NCI-H82 (cell line): ENCODE measurements at regions not wholly inside any gene's neighbourhood (a gene's known extent, or its start where the extent isn't known, plus 50 kb on each side); places are given as distances from the start of the nearest gene placed in this dataset.

ENCODE experiments used
- DNase-seq: peaks from one replicate; lab custom pipeline; 2025; lab: John Stamatoyannopoulos, UW

- no peak for DNase-seq
Observed at GRCh38 chr7:18200855-18201254, 173.2 kb upstream of the PRPS1L1 start.

GRCh38 chr7:18201350-18201749 lies 173.7 kb upstream of the PRPS1L1 start:
- DNase-seq, result no peak

GRCh38 chr7:18202315-18203045 lies 174.8 kb upstream of the PRPS1L1 start:
- no peak for DNase-seq

DNA sequence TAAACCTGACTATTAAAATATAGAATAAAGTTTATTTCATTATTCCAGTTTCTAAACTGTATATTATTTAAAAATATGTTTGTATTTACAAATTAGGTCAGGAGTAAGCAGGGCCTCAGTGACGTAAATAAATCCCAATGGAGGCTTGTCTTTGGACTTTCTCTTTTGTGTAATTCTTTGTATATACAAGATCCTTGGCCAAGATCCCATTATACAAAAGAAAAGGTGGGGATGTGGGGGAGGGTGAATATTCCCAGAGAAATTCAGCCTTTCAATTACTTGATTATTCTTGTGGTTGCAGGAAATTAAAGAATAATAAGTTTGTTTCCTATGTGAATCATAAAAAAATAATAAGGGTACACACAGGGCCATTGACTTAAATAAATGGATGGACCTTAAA lies 178.7 kb upstream of the PRPS1L1 start:
- no peak for DNase-seq

GRCh38 chr7:18208921-18209320 lies 181.3 kb upstream of the PRPS1L1 start:
- no peak for DNase-seq

GRCh38 chr7:18210377-18210776 lies 182.7 kb upstream of the PRPS1L1 start:
- no peak for DNase-seq

GRCh38 chr7:18210788-18211187 lies 183.1 kb upstream of the PRPS1L1 start:
- DNase-seq, result no peak

GRCh38 chr7:18212308-18212707 lies 184.7 kb upstream of the PRPS1L1 start:
- no peak for DNase-seq

DNA sequence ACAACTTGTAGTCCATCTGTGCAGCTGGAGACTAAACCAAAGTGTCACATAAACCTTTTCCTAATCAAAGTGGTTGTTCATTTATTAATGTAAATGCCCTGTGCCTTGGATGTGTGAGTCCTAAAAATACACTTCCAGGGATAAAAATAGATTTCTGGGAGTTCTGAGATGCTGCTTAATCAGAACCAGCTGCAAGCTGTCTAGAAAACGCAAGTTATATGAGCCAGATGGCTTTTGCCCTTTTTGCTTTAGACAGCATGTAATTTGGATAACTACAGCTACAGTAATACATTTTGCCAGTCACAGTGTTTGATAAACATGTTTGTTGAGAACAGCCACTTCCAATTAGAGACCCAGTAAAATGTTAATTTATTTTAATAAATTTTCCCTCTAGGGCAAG lies 185.1 kb upstream of the PRPS1L1 start:
- DNase-seq, result no peak

DNA sequence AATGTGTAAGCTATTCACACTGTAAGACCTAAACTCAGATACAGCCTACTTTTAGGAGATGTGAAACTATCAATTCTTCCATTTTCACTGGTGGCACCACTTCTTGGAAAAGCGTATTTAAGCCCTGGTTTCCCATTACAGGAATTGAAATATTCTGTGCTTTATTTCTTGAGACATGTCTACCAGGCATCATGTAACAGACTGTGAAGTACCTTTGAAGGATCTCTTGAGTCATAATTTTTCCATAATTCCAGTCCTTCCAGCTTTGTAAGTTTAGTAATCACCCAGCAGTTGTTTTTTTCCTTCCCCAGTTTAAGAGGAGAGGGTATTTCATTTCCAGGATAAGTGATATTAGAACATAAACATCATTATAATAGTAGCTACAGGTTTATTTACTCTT lies 186.0 kb upstream of the PRPS1L1 start:
- DNase-seq, result no peak

GRCh38 chr7:18216270-18216669 lies 188.6 kb upstream of the PRPS1L1 start:
- no peak for DNase-seq

- DNase-seq, result no peak
Observed at GRCh38 chr7:18221377-18222293, 194.0 kb upstream of the PRPS1L1 start.

- no peak for DNase-seq
Observed at GRCh38 chr7:18222636-18223035, 195.0 kb upstream of the PRPS1L1 start.

- DNase-seq, result no peak
Observed at GRCh38 chr7:18224138-18224537, 196.5 kb upstream of the PRPS1L1 start.

DNA sequence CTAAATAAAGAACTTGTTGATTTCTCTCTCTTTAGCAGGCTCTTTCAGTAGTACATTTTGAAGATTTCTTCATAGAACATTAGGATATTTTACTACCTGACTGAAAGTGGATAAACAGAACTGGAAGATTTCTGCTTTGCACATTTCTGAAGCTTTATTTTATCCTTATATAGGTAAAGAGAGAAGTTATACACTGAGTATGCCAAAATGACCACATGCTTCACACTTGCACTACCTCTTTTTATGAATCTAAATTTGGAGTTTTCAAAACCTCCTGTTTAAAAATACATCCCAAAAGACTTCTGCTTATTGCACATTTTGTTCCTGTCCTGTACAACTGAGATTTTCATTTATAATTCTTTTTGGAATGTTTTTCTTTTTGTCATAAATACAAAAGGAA lies 197.4 kb upstream of the PRPS1L1 start:
- DNase-seq, result no peak

DNA sequence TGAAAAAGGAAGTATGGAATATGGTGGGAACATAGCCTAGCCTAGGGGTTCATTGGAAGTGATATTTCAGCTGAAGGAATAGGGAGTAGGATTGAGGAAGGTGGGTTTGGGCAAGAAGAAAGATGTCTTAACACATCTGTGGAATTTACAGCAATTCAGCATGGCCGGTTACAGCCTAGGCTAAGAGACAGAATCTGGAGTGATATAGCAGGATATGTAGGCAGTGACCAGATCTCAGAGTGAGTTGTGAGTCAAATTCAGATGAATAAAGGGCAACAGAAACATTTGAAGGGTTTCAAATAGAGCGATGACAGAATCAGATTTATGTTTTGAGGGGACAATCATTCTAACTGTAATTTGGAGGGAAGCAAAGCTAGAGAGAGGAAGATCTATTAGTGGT lies 199.0 kb upstream of the PRPS1L1 start:
- no peak for DNase-seq

GRCh38 chr7:18228686-18229085 lies 201.0 kb upstream of the PRPS1L1 start:
- no peak for DNase-seq

GRCh38 chr7:18230271-18230670 lies 202.6 kb upstream of the PRPS1L1 start:
- DNase-seq, result no peak

DNA sequence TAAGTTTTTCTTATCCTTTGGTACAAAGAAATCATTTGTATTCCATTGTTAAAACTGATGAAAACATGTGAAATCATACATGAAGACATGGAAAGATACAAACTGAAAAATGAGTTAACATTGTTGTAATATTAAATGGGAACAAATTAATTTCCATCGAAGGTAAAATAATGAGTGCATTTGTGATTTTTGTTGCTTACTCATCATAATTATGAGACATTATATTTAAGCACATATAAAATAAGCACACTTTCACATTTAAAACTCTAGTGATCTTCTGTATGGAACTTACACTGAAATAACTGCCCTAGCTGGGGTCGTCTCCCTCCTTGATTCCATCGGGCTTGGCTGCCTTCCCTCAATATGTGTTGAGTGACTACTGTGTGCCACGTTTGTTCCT lies 204.2 kb upstream of the PRPS1L1 start:
- no peak for DNase-seq

DNA sequence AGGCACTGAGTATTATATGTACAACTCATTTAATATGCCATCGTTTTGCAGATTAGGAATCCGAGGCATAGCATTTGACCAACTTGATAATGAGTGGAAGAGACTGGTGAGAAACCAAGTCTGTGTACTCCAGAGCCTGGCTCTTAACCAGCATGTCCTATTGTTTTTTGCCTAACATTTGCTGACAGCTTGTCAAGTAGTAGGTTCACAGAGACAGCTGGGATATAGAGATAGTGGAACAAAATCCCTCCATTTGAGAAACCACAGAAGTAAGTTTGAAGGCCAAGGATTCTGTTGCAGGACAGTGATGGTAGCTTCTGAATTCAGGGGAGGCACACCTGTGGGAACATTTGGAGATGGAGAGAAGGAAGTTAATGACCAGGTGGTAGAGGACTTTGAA lies 206.9 kb upstream of the PRPS1L1 start:
- no peak for DNase-seq

DNA sequence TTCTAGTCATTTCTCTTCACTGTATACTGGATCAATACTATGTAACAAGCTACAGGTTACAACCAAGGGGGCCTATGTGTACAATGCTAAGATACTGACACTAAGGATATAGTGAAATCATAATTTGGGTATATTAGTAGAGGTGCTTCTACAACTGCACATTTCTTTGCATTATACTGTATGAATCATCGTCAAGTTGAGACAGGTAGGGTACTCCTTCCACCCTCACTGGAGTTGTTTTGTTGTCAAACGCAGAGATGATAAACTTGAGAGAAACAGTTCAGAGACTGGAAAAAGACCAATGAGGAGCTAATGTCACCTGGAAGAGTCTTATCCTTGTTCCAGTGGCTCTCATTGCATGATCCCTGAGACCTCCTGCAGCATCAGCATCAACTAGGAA lies 208.2 kb upstream of the PRPS1L1 start:
- DNase-seq, result no peak

- no peak for DNase-seq
Observed at GRCh38 chr7:18239212-18239611, 211.6 kb upstream of the PRPS1L1 start.

DNA sequence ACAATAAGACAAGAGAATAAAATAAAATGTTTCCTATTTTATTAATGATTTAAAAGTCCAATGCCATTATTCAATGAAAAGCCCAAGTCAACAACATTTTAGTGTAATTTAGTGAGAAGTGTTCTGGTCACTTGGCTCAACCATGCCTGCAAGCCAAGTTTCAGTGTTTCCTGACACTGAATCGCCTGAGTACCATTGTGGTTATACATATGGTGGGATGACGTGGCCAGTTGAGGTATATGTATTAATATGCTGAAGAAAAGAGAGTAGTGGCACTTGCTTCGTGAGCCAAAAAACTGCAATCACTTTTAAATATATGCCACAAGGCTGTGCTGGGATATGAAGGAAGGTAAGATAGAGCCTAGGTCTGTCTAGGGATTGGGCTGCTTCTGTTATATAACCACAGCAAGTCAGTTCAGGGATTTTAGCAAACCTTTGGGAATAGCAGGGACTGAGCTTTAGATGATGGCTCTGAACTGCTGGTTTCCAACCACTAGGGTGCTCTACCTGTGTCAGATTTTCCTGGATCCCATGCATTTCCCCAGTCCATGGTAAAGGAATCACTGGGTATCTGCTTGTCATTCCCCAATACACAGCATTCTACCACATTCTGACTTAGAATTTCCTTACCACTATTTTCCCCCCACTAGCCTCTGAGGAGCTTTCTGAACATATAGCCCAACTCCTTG lies 214.0 kb upstream of the PRPS1L1 start:
- DNase-seq, result no peak
